Stimulated activated effector memory CD8-positive, alpha-beta T cell treated with anti-CD3 and anti-CD28 coated beads, Interleukin-12 subunit alpha, Interleukin-12 subunit beta, amount 100 ng/mL, for 72 hours (primary cell): ENCODE measurements at regions not wholly inside any gene's neighbourhood (a gene's known extent, or its start where the extent isn't known, plus 50 kb on each side); places are given as distances from the start of the nearest gene placed in this dataset.

Experiments
- ATAC-seq: fragments of 150-1000 bp; cut with Tn5 transposase; 2 replicates; pipeline ENCODE4 v1.10.0; 2021
- DNase-seq, 2 donors: peaks; one replicate each; pipeline ENCODE4 v3.0.0; 2021 to 2022; ENCODE audit warnings: low spot score in 2 of 2
- H3K27ac Mint-ChIP-seq: one replicate; pipeline ENCODE4 v1.8.0; 2022; ENCODE audit warnings: mild to moderate bottlenecking, mixed read lengths
- H3K36me3 Mint-ChIP-seq: one replicate; pipeline ENCODE4 v1.8.0; 2022; ENCODE audit warnings: mild to moderate bottlenecking, mixed read lengths
- H3K4me1 Mint-ChIP-seq: one replicate; pipeline ENCODE4 v1.8.0; 2022; ENCODE audit warnings: mixed read lengths
- H3K4me3 Mint-ChIP-seq: one replicate; pipeline ENCODE4 v1.8.0; 2022; ENCODE audit warnings: mild to moderate bottlenecking, mixed read lengths
- H3K9me3 Mint-ChIP-seq: one replicate; pipeline ENCODE4 v1.8.0; 2022; ENCODE audit warnings: mixed read lengths

DNA sequence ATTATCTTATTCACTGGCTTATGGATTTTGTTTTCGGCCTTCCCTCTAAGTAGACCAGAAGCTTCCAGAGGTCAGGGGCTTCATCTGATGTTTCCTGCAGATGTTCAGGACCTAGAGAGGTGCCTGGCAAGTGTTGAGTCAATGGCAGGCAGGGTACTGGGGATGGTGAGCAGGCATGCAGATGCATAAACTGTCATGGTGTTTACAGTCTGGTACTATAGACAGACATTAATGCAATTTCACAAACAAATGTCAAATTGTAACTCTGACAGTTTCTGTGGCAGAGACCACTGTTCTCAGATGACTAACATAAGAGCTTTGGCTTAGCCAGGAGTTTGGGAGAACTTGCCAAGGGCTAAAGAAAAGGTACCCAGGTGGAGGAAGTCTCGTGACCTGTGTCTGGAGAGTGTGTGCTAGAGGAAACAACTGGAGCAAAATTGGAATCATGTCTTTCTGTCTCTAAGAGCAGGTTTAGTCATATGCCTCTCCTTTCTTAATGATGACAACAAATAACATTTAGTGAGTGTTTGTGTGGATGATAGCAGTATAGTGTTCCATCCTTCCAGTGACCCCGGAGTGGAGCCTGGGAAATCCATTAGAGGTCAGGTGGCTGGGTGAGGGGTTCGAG is 53.7 kb upstream of the TRAK1 start:
- H3K36me3 Mint-ChIP-seq: peaks cover 13% of the 10 kb centered on the region
- peak overlapping the region; percentile 22 for H3K27ac Mint-ChIP-seq
- H3K4me1 Mint-ChIP-seq: peaks cover 35% of the 10 kb centered on the region
- no peak overlapping the region for H3K4me3 Mint-ChIP-seq
- no peaks in the 10 kb centered on the region for H3K9me3 Mint-ChIP-seq
- ATAC-seq (peak; percentile 55), DNase-seq (no peak)

DNA sequence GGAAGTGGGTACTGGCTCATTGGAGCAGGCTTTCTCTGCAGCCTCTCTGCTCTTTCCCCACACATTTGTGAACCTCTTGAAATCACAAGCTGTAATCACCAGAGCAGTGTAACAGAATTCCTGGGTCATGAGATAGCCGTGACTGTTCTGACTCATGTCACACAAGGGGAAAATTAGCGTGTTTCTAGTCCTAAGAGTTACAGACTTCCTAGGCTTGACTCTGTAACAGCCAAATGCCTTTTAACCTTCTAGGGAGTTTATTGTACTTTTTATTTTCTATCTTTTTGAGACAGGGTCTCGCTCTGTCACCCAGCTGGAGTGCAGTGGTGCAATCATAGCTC is 54.7 kb upstream of the TRAK1 start:
- DNase-seq (no peak), ATAC-seq (no peak)
- Mint-ChIP-seq H3K4me1 (peaks cover 41% of the 10 kb centered on the region), H3K27ac (no peak overlapping the region), H3K36me3 (peaks cover 13% of the 10 kb centered on the region), H3K4me3 (no peak overlapping the region), H3K9me3 (no peaks in the 10 kb centered on the region)

DNA sequence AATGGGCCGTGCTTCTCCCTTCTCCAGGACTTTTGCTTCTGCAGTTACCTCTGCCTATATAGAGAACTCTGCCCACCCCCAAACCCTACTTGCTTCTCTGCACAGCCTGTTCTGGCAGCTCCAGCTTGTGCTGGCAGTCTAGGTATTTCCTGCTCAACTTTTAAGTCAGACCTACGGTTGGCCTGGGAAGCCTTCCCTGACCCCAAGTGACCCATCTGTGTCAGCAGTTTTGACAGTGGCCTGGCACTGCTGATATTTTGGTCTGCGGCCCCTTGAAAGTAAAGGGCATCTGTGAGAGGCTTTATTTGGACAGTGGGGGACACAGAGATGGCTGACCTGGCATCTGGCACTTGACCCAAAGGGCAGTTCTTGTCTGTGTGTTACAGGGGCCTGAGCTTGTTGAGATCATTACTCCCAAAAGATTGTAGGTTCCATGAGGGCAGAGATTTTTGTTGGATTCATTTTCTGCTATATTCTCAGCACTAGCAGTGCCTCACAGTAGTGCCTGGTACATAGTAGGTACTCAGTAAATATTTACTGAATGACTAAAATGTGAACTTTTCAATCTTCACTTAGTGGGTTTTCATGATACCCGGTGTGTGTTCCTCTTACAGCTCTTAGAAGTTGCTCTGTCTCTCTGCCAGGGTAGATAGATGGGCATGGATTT is 55.2 kb upstream of the TRAK1 start:
- no peak for ATAC-seq
- DNase-seq: no peak
- H3K4me3 Mint-ChIP-seq: no peak overlapping the region
- no peaks in the 10 kb centered on the region for H3K9me3 Mint-ChIP-seq
- H3K27ac Mint-ChIP-seq: peak overlapping the region; percentile 29
- peaks cover 13% of the 10 kb centered on the region for H3K36me3 Mint-ChIP-seq
- peaks cover 41% of the 10 kb centered on the region for H3K4me1 Mint-ChIP-seq

DNA sequence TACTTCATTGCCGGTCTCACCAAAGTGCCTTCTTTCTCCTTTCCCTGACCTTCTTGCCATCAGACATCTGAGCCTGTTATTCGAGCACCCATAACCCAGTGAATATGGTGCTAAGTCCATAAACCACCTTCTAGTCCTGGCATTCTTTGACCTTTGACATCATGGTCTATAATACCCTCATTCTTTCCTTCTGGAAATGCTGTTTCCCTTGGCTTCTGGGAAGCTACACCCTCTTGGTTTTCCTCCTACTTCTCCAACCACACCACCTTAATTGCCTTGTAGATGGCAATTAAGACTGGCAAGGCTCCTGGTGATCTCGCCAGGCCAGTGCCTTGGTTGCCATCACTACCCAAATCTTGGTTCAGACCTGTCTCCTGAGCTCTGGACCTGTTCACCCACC is 56.1 kb upstream of the TRAK1 start:
- H3K4me1 Mint-ChIP-seq: peaks cover 42% of the 10 kb centered on the region
- no peak for ATAC-seq

DNA sequence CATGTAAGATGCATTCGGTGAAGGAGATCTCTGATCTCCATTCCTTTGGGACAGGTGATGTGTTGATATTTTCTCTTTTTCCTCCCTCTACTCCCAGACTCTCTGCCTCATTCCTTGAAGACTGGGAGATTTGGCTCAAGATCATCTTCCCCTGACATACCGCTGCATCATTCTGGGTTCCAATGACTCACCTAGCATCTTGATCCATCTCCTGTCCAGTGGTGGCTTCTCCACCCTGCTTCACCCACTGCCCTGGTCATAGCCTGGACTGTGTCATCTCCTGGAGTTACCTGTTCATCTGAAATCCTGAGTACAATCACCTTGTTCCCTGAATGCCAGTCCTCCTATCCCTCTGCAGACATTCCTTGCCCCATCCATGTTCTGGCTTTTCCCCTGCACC is 57.4 kb upstream of the TRAK1 start:
- Mint-ChIP-seq H3K4me1 (peaks cover 52% of the 10 kb centered on the region), H3K9me3 (no peaks in the 10 kb centered on the region), H3K4me3 (no peak overlapping the region), H3K27ac (peak overlapping the region; percentile 9), H3K36me3 (peaks cover 13% of the 10 kb centered on the region)
- no peak for DNase-seq
- no peak for ATAC-seq

More for the DNA sequence above, 56.1 kb upstream of the TRAK1 start:
- no peak overlapping the region for H3K4me3 Mint-ChIP-seq
- H3K36me3 Mint-ChIP-seq: peaks cover 13% of the 10 kb centered on the region
- H3K27ac Mint-ChIP-seq: peak overlapping the region; percentile 29
- DNase-seq: no peak
- H3K9me3 Mint-ChIP-seq: no peaks in the 10 kb centered on the region

DNA sequence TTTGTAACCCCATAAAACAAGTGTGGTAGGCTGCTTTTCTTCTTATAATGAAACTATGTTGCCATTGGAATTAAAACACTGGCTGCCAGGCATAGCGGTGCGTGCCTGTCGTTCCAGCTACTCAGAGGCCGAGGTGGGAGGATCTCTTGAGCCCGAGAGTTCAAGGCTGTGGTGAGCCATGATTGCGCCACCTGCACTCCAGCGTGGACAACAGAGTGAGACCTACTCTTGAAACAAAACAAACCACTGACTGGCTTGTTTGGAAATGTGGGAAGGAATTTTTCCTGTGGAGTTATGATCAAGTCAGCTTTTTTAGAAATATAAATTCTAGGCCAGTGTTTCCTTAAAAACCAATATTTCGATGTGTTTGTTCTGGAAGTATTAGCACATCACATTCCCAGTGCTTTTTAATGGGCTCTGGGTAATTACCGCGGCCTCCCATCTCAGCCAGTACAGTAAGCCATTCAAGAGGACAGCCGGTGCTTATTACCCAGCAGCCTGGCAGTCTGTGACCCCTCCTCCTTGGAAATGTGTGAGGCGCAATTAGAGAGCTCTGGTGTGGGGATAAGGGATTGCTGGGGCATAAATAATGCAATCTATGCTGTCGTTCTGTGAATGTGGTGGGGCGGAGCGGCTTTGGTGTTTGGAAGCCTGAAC is 58.3 kb upstream of the TRAK1 start:
- Mint-ChIP-seq H3K4me3 (no peak overlapping the region), H3K4me1 (peaks cover 60% of the 10 kb centered on the region)

DNA sequence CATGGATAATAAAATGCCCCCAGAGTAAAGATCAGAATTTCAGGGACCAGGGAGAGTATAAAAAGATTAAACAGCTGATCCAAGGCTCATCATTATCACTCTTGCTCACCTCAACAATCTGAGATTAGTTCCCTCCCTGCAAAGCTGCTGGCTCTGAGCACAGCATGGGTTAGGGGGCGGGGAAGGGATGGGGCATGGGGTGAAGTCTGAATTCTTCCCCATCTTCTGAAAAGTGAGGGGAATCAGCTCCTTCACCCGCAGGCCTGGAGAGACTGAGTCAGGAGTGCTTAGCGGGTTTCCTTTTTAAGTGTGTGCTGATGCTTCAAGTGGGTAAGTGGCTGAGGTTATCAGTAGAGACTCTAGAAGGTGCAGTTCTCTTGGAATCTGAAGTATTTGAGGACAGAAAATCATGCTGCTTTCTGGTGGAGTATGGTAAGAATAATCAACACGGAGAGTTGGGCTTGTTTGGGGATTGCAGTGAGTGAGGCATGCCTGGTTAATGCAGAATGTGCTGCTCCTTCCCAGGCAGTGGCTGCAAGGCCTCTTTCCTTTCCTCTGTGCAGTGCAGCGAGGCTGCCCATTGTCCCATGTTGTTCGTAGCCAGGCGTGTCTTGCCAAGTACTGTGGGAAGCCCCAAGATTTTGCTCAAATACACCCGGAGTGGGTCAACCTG is 59.2 kb upstream of the TRAK1 start:
- H3K36me3 Mint-ChIP-seq: peaks cover 13% of the 10 kb centered on the region
- H3K4me1 Mint-ChIP-seq: peaks cover 51% of the 10 kb centered on the region
- H3K27ac Mint-ChIP-seq: no peak overlapping the region
- H3K9me3 Mint-ChIP-seq: no peaks in the 10 kb centered on the region
- no peak overlapping the region for H3K4me3 Mint-ChIP-seq
- DNase-seq (no peak), ATAC-seq (no peak)

More for the DNA sequence above, 58.3 kb upstream of the TRAK1 start:
- no peak for DNase-seq
- ATAC-seq: no peak
- Mint-ChIP-seq H3K36me3 (peaks cover 13% of the 10 kb centered on the region), H3K9me3 (no peaks in the 10 kb centered on the region), H3K27ac (no peak overlapping the region)

DNA sequence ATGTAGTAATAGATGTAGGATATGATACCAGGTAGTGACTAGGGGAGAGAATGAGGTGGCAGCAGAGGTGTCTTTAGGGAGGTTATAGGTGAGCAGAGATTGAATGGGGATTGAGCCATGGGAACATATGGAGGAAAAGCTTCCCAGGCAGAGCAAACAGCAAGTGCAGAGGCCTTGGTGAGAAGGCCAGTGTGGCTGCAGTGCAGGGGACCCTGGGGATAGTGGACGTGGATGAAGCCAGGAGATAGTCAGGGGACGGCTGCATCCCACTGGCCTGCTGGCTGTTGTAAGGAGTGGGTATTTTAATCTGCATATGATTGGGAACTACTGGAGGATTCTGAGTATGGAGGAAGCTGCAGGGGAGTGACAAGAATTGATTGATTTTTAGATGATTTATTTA is 62.7 kb upstream of the TRAK1 start:
- DNase-seq (no peak), ATAC-seq (no peak)
- Mint-ChIP-seq H3K4me3 (no peak overlapping the region), H3K36me3 (no peaks in the 10 kb centered on the region), H3K4me1 (peaks cover 55% of the 10 kb centered on the region), H3K9me3 (no peaks in the 10 kb centered on the region), H3K27ac (no peak overlapping the region)

DNA sequence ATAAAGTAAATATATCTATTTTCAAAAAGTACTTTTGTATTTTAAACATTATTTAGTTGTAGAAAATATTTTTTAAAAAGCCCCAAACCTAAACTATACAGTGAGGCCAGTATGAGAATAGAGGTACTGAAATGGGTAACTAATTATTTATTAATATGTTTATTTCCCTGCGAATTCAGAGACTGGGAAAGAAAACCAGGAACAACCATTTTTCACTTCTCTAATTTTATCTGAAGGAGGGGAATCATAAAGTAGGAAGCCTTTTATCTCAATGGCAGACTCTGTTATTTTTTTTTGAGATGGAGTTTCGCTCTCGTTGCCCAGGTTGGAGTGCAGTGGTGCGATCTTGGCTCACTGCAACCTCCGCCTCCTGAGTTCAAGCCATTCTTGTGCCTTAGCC is 63.6 kb upstream of the TRAK1 start:
- peaks cover 59% of the 10 kb centered on the region for H3K4me1 Mint-ChIP-seq

DNA sequence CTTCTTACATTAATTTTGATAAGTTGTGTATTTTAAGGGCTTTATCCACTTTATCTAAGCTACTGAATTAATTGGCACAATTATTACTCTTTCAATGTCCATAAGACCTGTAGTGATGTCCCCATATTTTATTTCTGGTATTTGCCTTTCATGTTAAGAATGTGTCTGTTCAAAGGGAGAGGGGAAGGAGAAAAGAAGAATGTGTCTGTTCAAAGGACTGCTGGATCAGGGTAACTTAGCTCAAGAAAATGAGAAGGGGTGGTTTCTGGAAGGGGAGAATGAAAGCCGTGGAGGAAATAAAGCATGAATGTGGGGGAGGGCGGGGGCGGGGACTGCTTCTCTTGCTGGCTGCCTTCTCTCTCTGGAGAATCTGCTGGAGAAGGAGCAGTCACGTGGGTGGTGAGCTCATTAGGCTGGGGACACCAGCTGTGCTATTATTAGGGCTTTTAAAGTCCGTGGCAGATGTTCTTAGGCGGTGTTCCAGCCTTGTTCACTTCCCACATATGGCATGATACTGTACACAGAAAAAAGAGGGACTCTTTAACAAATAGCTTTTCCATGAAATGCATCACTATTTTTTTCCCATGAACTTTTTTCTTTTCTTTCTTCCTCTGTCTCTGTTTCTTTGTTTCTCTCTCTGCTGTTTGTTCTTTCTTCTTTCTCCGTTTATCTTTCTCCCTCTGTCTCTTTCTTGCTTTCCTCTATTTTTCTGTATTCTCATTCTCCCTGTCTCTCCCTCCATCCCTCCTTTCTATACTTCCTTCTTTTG is 63.7 kb upstream of the ULK4 start:
- peak overlapping the region; percentile 26 for H3K27ac Mint-ChIP-seq
- no peak for ATAC-seq
- H3K4me1 Mint-ChIP-seq: peaks cover 64% of the 10 kb centered on the region
- DNase-seq: no peak
- H3K4me3 Mint-ChIP-seq: peak overlapping the region; percentile 4
- no peaks in the 10 kb centered on the region for H3K9me3 Mint-ChIP-seq
- no peaks in the 10 kb centered on the region for H3K36me3 Mint-ChIP-seq

More for the DNA sequence above, 63.6 kb upstream of the TRAK1 start:
- Mint-ChIP-seq H3K27ac (no peak overlapping the region), H3K36me3 (no peaks in the 10 kb centered on the region), H3K4me3 (no peak overlapping the region), H3K9me3 (no peaks in the 10 kb centered on the region)
- ATAC-seq (no peak), DNase-seq (no peak)

DNA sequence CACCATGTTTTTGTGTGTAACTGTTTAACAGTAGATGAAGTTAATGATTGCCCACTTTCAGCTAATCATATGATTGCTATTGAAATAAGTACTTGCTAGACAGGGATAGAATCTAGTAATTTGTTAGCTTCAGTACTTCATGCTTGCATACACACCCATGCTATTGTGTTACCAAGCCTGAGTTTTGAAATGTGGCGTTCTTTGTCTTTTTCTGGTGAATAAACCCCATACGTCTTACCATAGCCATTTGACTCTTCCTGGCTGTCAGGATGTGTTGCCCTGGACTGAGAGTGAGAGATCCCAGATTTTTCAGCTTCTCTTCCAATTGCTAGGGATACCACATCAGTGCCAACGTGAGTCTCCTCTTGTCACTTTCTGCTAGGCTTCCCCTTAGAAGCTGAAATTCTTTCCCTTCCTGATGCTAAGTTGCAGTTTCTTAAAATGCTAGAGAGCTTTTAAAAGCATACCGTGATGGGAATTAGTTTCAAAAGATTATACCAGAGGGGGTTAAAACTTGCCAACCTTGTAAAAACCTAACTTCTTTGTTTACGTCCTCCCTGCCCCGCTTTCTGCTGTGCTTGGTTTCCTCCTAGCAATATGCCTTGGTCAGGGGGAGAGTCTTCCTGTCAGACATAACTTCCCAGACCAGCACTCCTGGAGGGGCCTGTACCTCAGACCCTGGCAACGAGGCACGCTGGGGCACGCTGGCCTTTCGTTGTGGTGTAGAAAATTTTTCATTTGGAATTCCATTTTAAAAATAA is 62.9 kb upstream of the ULK4 start:
- Mint-ChIP-seq H3K36me3 (no peaks in the 10 kb centered on the region), H3K4me1 (peaks cover 69% of the 10 kb centered on the region), H3K9me3 (no peaks in the 10 kb centered on the region), H3K27ac (peak overlapping the region; percentile 26), H3K4me3 (peak overlapping the region; percentile 4)
- DNase-seq: no peak
- ATAC-seq: no peak

DNA sequence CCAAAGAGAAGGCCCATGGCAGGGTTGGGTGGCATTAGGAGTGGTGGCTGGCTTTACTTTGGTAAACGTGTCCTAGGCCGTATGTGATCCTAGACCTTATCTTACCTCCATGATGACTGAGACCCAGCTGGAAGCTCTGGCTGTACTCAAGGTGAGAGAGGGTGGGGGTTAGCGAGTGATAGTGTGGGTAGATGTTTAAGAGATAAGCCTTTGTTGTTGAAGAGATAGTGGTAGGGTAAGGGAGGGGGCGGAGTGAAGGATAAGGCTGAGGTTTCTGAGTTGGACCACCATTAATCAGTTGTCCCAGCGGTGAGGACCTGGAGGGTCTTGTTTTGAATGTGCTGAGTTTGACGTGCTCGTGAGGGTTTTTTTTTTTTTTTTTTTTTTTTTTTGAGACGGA is 61.5 kb upstream of the ULK4 start:
- Mint-ChIP-seq H3K9me3 (no peaks in the 10 kb centered on the region), H3K4me3 (no peak overlapping the region), H3K27ac (peak overlapping the region; percentile 7), H3K4me1 (peaks cover 63% of the 10 kb centered on the region), H3K36me3 (no peaks in the 10 kb centered on the region)
- no peak for DNase-seq
- peak; percentile 85 for ATAC-seq

DNA sequence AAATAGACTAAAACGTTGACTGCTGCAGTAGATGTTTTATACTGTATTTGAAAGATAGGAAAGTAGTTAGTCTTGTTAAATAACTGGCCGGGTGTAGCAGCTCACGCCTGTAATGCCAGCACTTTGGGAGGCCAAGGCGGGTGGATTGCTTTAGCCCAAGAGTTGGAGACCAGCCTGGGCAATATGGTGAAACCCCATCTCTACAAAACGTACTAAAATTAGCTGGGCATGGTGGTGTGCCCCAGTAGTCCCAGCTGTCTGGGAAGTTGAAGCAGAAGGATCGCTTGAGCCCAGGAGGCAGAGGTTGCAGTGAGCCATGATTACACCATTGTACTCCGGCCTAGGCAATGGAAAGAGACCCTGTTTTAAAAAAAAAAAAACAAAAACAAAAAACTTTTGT is 60.5 kb upstream of the ULK4 start:
- Mint-ChIP-seq H3K9me3 (no peaks in the 10 kb centered on the region), H3K4me1 (peaks cover 58% of the 10 kb centered on the region), H3K4me3 (no peak overlapping the region), H3K36me3 (no peaks in the 10 kb centered on the region), H3K27ac (no peak overlapping the region)
- ATAC-seq (no peak), DNase-seq (no peak)

DNA sequence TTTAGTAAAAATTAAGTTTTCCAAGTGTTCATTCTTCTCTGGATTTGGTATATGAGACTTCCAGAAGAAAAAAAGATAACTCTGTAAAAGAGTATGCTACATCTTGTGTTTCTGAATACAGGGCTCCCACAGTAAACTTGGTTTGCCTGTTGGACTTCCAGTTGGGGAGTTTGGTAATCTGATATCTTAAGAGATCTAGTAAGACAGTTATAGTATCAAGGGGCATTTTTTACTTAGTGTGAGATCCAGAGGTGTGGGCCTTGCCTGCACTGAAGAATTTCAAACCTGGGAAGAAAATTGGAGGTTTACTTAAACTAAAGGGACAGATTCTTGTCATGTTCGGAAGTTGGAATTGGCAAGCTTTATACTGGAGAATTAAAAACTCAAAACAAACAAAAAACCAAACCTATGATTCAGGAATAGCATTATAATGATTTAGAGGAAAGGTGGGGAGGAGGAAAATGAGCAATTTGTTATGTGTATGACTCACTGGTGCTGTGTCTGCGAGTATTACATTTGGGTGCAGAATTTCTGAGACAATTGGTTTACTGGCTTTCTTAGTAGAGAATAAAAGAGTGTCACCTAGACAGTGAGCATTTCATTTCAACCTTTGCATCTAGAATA is 58.9 kb upstream of the ULK4 start:
- Mint-ChIP-seq H3K4me3 (no peak overlapping the region), H3K27ac (peak overlapping the region; percentile 69), H3K36me3 (no peaks in the 10 kb centered on the region), H3K4me1 (peaks cover 63% of the 10 kb centered on the region), H3K9me3 (no peaks in the 10 kb centered on the region)
- peak; percentile 78 for ATAC-seq
- DNase-seq: no peak
